SKM-1 treated with dmso at 0.1 percent for 144 hours (cell line): ENCODE measurements at regions not wholly inside any gene's neighbourhood (a gene's known extent, or its start where the extent isn't known, plus 50 kb on each side); places are given as distances from the start of the nearest gene placed in this dataset.
"Not testable (repeated sequence)": the region's sequence is repeated elsewhere in the genome, so short reads cannot be mapped to it uniquely, and the experiment has no call there.

ENCODE experiments used
- DNase-seq: peaks from one replicate; lab custom pipeline; 2025; ENCODE audit not compliant: unreplicated experiment; lab: John Stamatoyannopoulos, UW

- no peak for DNase-seq
Observed at GRCh38 chr9:126056312-126057021, 270.2 kb upstream of the MVB12B start.

GRCh38 chr9:126057121-126057825, 269.4 kb upstream of the MVB12B start:
- no peak for DNase-seq

GRCh38 chr9:126058011-126058531, 268.6 kb upstream of the MVB12B start:
- DNase-seq: no peak

GRCh38 chr9:126058591-126058990, 268.0 kb upstream of the MVB12B start:
- DNase-seq: no peak

GRCh38 chr9:126061575-126061974, 265.1 kb upstream of the MVB12B start:
- no peak for DNase-seq

- DNase-seq: no peak
Observed at GRCh38 chr9:126062158-126062886, 264.3 kb upstream of the MVB12B start.

- no peak for DNase-seq
Observed at GRCh38 chr9:126063326-126063725, 263.3 kb upstream of the MVB12B start.

GRCh38 chr9:126066131-126066530, 260.5 kb upstream of the MVB12B start:
- DNase-seq: no peak

GRCh38 chr9:126067031-126067734, 259.4 kb upstream of the MVB12B start:
- DNase-seq: no peak

- no peak for DNase-seq
Observed at GRCh38 chr9:126068534-126069230, 257.9 kb upstream of the MVB12B start.

GRCh38 chr9:126069400-126069955, 257.2 kb upstream of the MVB12B start:
- DNase-seq: no peak

- DNase-seq: no peak
Observed at GRCh38 chr9:126070058-126070655, 256.5 kb upstream of the MVB12B start.

GRCh38 chr9:126071076-126071750, 255.4 kb upstream of the MVB12B start:
- DNase-seq: no peak

GRCh38 chr9:126077656-126078055, 249.0 kb upstream of the MVB12B start:
- not testable (repeated sequence) for DNase-seq

- no peak for DNase-seq
Observed at GRCh38 chr9:126080641-126081040, 246.0 kb upstream of the MVB12B start.

GRCh38 chr9:126081746-126082145, 244.9 kb upstream of the MVB12B start:
- no peak for DNase-seq

GRCh38 chr9:126084008-126084407, 242.6 kb upstream of the MVB12B start:
- no peak for DNase-seq

GRCh38 chr9:126084696-126085095, 241.9 kb upstream of the MVB12B start:
- DNase-seq: no peak

- DNase-seq: no peak
Observed at GRCh38 chr9:126085170-126085569, 241.5 kb upstream of the MVB12B start.
